Osteoblast (primary cell): ENCODE measurements at regions not wholly inside any gene's neighbourhood (a gene's known extent, or its start where the extent isn't known, plus 50 kb on each side); places are given as distances from the start of the nearest gene placed in this dataset.

Experiments used
- DNase-seq: peaks from one replicate; pipeline ENCODE4 v3.0.0; 2011; ENCODE audit warnings: low spot score, mixed read lengths; ENCODE audit not compliant: insufficient read length; ENCODE audit errors: missing footprints
- H2AFZ ChIP-seq: 2 replicates; pipeline ENCODE4 v1.6.0; 2011; ENCODE audit warnings: mild to moderate bottlenecking, low read length
- H3K27ac ChIP-seq: 2 replicates; pipeline ENCODE4 v1.5.1; 2011; ENCODE audit warnings: mild to moderate bottlenecking, low read depth, low read length, moderate library complexity
- H3K27me3 ChIP-seq: 2 replicates; pipeline ENCODE4 v1.6.0; 2012; ENCODE audit warnings: mild to moderate bottlenecking, control low read depth, inconsistent platforms, low read length, moderate library complexity; ENCODE audit not compliant: insufficient read depth
- H3K36me3 ChIP-seq: 2 replicates; pipeline ENCODE4 v1.5.1; 2011; ENCODE audit warnings: mild to moderate bottlenecking, low read length, control low read depth, moderate library complexity; ENCODE audit not compliant: insufficient read depth
- H3K4me1 ChIP-seq: 2 replicates; pipeline ENCODE4 v1.5.1; 2011; ENCODE audit warnings: mild to moderate bottlenecking, low read length, control low read depth, moderate library complexity; ENCODE audit not compliant: insufficient read depth
- H3K4me2 ChIP-seq: 2 replicates; pipeline ENCODE4 v1.6.0; 2011; ENCODE audit warnings: mild to moderate bottlenecking, low read length; ENCODE audit not compliant: insufficient read depth
- H3K4me3 ChIP-seq: fragments of 200-600 bp; sonication (generic); 3 replicates; pipeline ENCODE4 v1.5.1; 2012; ENCODE audit warnings: mild to moderate bottlenecking, low read length, inconsistent platforms; ENCODE audit not compliant: insufficient read depth
- H3K79me2 ChIP-seq: 2 replicates; pipeline ENCODE4 v1.6.0; 2012; ENCODE audit warnings: mild to moderate bottlenecking, low read length, control low read depth, inconsistent platforms; ENCODE audit not compliant: insufficient read depth
- H3K9me3 ChIP-seq: 2 replicates; pipeline ENCODE4 v1.5.1; 2011; ENCODE audit warnings: low read depth, low read length, control low read depth
- H4K20me1 ChIP-seq: 2 replicates; pipeline ENCODE4 v1.6.0; 2012; ENCODE audit warnings: mild to moderate bottlenecking, low read length, control low read depth; ENCODE audit not compliant: insufficient read depth
- CTCF ChIP-seq: IDR thresholded peaks from 2 replicates; pipeline ENCODE4 v1.5.1; 2011; ENCODE audit warnings: mild to moderate bottlenecking, low read depth, low read length, moderate library complexity; ENCODE audit errors: extremely low read depth

DNA sequence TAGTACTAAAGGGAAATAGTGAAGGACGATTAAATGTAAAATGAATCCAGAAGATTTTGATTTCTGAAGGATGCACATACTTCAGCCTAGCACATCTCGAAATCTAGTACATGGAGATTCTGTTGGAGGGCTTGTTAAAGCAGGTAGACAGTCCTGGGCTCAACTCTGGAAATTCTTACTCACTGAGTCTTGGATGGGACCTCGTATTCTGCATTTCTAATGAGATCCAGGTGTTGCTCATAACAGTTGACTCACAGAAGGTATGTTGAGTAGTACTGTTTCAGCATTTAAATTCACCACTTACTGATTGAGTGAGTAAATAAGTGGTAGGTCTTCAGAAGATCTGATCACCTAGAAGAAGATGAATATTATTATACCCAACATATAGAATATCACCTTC lies 623.4 kb upstream of the SGO1 start:
- Histone ChIP-seq H3K4me2 (no peak overlapping the region), H2AFZ (no peak overlapping the region), H3K9me3 (no peaks in the 10 kb centered on the region), H3K27me3 (no peaks in the 10 kb centered on the region), H4K20me1 (no peaks in the 10 kb centered on the region), H3K4me3 (no peak overlapping the region), H3K79me2 (no peaks in the 10 kb centered on the region), H3K27ac (no peak overlapping the region), H3K4me1 (no peaks in the 10 kb centered on the region), H3K36me3 (no peaks in the 10 kb centered on the region)
- DNase-seq = no peak
- no peak for TF ChIP-seq CTCF

DNA sequence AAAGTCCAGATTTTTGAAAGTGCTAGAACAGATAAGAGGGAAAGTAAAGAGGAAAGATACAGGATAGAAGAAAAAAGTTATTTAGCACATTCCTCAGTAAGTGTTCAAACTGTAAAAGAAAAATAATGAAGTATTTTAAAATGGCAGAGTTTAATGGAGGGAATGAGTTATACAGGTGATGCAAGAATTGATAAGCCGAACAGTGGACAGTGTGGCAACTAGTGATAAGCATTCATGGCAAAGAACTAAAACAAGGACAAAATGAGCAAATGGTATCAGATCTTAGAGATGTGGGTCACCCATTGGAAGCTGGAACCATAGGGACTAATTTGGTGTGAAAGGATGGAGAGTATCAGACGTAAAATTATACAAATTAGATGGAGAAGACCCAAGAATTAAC lies 622.9 kb upstream of the SGO1 start:
- Histone ChIP-seq H3K27me3 (no peaks in the 10 kb centered on the region), H4K20me1 (no peaks in the 10 kb centered on the region), H3K4me1 (no peaks in the 10 kb centered on the region), H3K36me3 (no peaks in the 10 kb centered on the region), H3K27ac (no peak overlapping the region), H3K79me2 (no peaks in the 10 kb centered on the region), H3K4me3 (no peak overlapping the region), H3K4me2 (no peak overlapping the region), H3K9me3 (no peaks in the 10 kb centered on the region), H2AFZ (no peak overlapping the region)
- DNase-seq = no peak
- TF ChIP-seq CTCF = no peak

DNA sequence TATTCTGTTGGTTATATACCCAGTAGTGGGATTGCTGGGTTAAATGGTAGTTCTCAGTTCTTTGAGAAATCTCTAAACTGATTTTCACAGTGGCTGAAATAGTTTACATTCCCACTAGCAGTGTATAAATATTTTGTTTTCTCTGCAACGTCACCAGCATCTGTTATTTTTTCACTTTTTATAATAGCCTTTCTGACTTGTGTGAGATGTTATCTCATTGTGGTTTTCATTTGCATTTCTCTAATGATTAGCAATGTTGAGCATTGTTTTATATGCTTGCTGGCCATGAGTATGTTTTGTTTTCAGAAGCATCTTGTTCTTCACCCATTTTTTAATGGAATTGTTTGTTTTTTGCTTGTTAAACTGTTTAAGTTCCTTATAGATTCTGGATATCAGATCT lies 612.7 kb upstream of the SGO1 start:
- Histone ChIP-seq H3K79me2 (no peaks in the 10 kb centered on the region), H3K27me3 (no peaks in the 10 kb centered on the region), H2AFZ (no peak overlapping the region), H3K9me3 (no peaks in the 10 kb centered on the region), H3K4me2 (no peak overlapping the region), H4K20me1 (no peaks in the 10 kb centered on the region), H3K4me1 (no peaks in the 10 kb centered on the region), H3K36me3 (no peaks in the 10 kb centered on the region), H3K4me3 (no peak overlapping the region), H3K27ac (no peak overlapping the region)
- TF ChIP-seq CTCF = no peak
- DNase-seq = no peak

DNA sequence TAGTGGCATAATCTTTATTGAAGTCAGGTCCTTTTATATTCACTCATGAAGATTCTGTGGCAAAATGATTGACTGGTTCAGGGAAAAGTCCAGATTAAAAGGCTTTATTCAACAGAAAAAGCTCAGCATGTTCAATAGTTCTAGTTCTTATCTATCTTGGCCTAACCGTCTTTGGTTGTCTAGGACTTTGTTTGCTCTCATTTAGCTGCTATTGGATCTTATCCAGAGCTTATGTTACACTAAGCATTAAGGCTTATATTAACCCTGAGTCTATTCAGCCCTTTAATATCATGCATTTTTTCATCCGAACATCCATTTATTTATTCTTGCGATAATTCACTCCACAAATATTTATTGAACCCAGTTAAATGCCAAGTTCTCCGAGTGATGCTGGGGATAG lies 601.0 kb upstream of the SGO1 start:
- H3K4me1 ChIP-seq = no peaks in the 10 kb centered on the region
- H3K4me3 ChIP-seq = no peak overlapping the region
- no peak overlapping the region for H2AFZ ChIP-seq
- H3K9me3 ChIP-seq = no peaks in the 10 kb centered on the region
- H4K20me1 ChIP-seq = no peaks in the 10 kb centered on the region
- H3K4me2 ChIP-seq = no peak overlapping the region
- H3K79me2 ChIP-seq = no peaks in the 10 kb centered on the region
- H3K27me3 ChIP-seq = no peaks in the 10 kb centered on the region
- H3K36me3 ChIP-seq = no peaks in the 10 kb centered on the region
- no peak for TF ChIP-seq CTCF
- H3K27ac ChIP-seq = no peak overlapping the region
- DNase-seq = no peak
